ENCODE measurements at regions not wholly inside any gene's neighbourhood (a gene's known extent, or its start where the extent isn't known, plus 50 kb on each side); places are given as distances from the start of the nearest gene placed in this dataset.
A peak's percentile ranks its signal among the peaks of the same experiment; 100 is the strongest.

DNA sequence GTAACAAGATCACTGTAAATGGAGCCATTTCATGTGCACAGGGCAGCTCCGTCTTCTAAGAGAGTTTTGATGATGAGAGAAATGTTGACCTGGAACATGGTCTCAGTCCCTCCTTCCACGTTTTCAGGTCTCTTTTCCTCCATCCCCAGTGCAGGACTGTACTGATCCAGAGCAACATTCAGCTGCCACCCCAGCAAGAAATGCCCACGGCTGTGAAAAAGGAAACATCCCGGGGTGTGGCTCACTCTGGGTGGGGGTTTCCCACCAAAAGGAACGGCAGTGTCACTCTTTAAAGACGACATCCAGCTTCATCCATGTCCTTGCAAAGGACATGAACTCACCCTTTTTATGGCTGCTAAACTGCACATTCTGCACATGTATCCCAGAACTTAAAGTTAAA, 92.6 kb downstream of the ERMARD start:
- H3K4me3 ChIP-seq (ENCODE audit: low read length) = no peak overlapping the region
- no peaks in the 10 kb centered on the region for H3K27me3 ChIP-seq (ENCODE audit: control insufficient read depth in 2 of 2, insufficient read depth in 2 of 2, low read length in 2 of 2)
- no peaks in the 10 kb centered on the region for H3K4me1 ChIP-seq (ENCODE audit: control insufficient read depth in 2 of 2, insufficient read depth in 2 of 2, low read length in 2 of 2)
- Mint-ChIP-seq H3K27ac (no peak overlapping the region), H3K4me3 (no peak overlapping the region), H3K9me3 (peaks cover 0 to 3% (median 0%) of the 10 kb centered on the region in 11 donors), H3K4me1 (peaks cover 0 to 3% (median 0%) of the 10 kb centered on the region in 7 donors), H3K36me3 (no peaks in the 10 kb centered on the region), H3K27me3 (peaks cover 0 to 7% (median 6%) of the 10 kb centered on the region in 5 donors)
- no peak overlapping the region for H3K27ac ChIP-seq (ENCODE audit: low read depth, low read length)
- intact Hi-C loops (cut with micrococcal nuclease) = no loop called here
- DNase-seq (no peak), ATAC-seq (no peak)
- ChIA-PET CTCF (no interaction called here), POLR2A (no interaction called here)
- no peaks in the 10 kb centered on the region for H3K9me3 ChIP-seq (ENCODE audit: control insufficient read depth in 2 of 3, low read length in 3 of 3)
- no peaks in the 10 kb centered on the region for H3K36me3 ChIP-seq (ENCODE audit: control insufficient read depth in 2 of 3, insufficient read depth in 3 of 3, low read length in 3 of 3)

GRCh38 chr6:169843110-169843509, 91.7 kb downstream of the ERMARD start:
- H3K36me3 ChIP-seq (ENCODE audit: control insufficient read depth in 2 of 3, insufficient read depth in 3 of 3, low read length in 3 of 3) = no peaks in the 10 kb centered on the region
- no peak overlapping the region for H3K27ac Mint-ChIP-seq
- DNase-seq (no peak), ATAC-seq (no peak)
- peaks cover 0 to 3% (median 0%) of the 10 kb centered on the region in 7 donors for H3K4me1 Mint-ChIP-seq
- H3K4me3 Mint-ChIP-seq = no peak overlapping the region
- peaks cover 4 to 13% (median 10%) of the 10 kb centered on the region in 5 donors for H3K27me3 Mint-ChIP-seq
- no peaks in the 10 kb centered on the region for H3K36me3 Mint-ChIP-seq
- no peaks in the 10 kb centered on the region for H3K4me1 ChIP-seq (ENCODE audit: control insufficient read depth in 2 of 2, insufficient read depth in 2 of 2, low read length in 2 of 2)
- H3K4me3 ChIP-seq (ENCODE audit: low read length) = no peak overlapping the region
- H3K27me3 ChIP-seq (ENCODE audit: control insufficient read depth in 2 of 2, insufficient read depth in 2 of 2, low read length in 2 of 2) = no peaks in the 10 kb centered on the region
- H3K27ac ChIP-seq (ENCODE audit: low read depth, low read length) = no peak overlapping the region
- POLR2A ChIA-PET = no interaction called here
- H3K9me3 Mint-ChIP-seq = peaks cover 0 to 3% (median 0%) of the 10 kb centered on the region in 11 donors
- CTCF ChIA-PET = interaction anchor here (0.8 kb wide), 1 partner anchor 11 kb away, joined by 4 read pairs; no protein-coding TSS in a partner anchor
- intact Hi-C loops (cut with micrococcal nuclease) = no loop called here
- H3K9me3 ChIP-seq (ENCODE audit: control insufficient read depth in 2 of 3, low read length in 3 of 3) = no peaks in the 10 kb centered on the region

DNA sequence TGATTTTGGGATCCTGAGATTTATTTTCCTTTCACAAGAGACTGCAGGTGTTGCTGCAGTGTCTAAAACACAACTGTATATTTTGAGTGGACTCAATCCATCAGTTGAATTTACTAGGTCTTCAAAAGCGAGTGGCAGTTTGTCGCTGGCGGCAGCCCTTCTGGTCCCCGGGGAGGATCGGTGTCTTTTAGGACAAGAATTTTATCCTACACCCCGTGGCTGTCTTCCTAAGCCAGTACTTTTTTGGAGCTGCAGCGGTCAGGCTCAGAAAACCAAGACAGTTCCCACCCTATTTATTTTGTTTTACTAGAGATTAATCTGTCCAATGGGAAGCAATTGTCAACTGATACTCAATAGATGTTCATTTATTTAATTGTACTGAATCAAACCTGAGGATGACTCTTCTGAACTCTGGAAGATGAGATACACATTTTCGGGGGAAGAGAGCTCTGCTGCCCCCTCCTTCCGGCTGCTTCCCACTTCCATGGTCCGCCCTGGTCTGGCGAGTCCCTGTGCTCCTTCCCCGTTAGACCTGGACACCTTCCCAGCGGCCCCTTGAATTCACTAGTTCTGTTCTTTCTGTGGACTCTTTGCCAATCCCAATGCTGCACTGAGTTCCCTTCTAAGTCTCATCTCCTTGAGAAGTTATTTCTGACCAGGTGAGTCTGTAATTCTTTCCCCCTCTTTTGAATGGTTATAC, 90.6 kb downstream of the ERMARD start:
- Histone ChIP-seq H3K4me1 (ENCODE audit: control insufficient read depth in 2 of 2, insufficient read depth in 2 of 2, low read length in 2 of 2) (no peaks in the 10 kb centered on the region), H3K27me3 (ENCODE audit: control insufficient read depth in 2 of 2, insufficient read depth in 2 of 2, low read length in 2 of 2) (no peaks in the 10 kb centered on the region), H3K27ac (ENCODE audit: low read depth, low read length) (no peak overlapping the region), H3K4me3 (ENCODE audit: low read length) (no peak overlapping the region), H3K9me3 (ENCODE audit: control insufficient read depth in 2 of 3, low read length in 3 of 3) (no peaks in the 10 kb centered on the region), H3K36me3 (ENCODE audit: control insufficient read depth in 2 of 3, insufficient read depth in 3 of 3, low read length in 3 of 3) (no peaks in the 10 kb centered on the region)
- peaks cover 4 to 14% (median 10%) of the 10 kb centered on the region in 5 donors for H3K27me3 Mint-ChIP-seq
- DNase-seq = no peak
- H3K36me3 Mint-ChIP-seq = no peaks in the 10 kb centered on the region
- H3K9me3 Mint-ChIP-seq = peaks cover 0 to 3% (median 0%) of the 10 kb centered on the region in 11 donors
- CTCF ChIA-PET = no interaction called here
- H3K27ac Mint-ChIP-seq = peak overlapping the region in 1 of 9 donors; percentile 14
- H3K4me1 Mint-ChIP-seq = no peaks in the 10 kb centered on the region
- no peak for ATAC-seq
- H3K4me3 Mint-ChIP-seq = no peak overlapping the region
- intact Hi-C loops (cut with micrococcal nuclease) = no loop called here
- POLR2A ChIA-PET = no interaction called here

GRCh38 chr6:169841251-169841650, 89.8 kb downstream of the ERMARD start:
- Histone ChIP-seq H3K36me3 (ENCODE audit: control insufficient read depth in 2 of 3, insufficient read depth in 3 of 3, low read length in 3 of 3) (no peaks in the 10 kb centered on the region), H3K4me3 (ENCODE audit: low read length) (no peak overlapping the region), H3K4me1 (ENCODE audit: control insufficient read depth in 2 of 2, insufficient read depth in 2 of 2, low read length in 2 of 2) (no peaks in the 10 kb centered on the region), H3K27me3 (ENCODE audit: control insufficient read depth in 2 of 2, insufficient read depth in 2 of 2, low read length in 2 of 2) (no peaks in the 10 kb centered on the region), H3K27ac (ENCODE audit: low read depth, low read length) (no peak overlapping the region), H3K9me3 (ENCODE audit: control insufficient read depth in 2 of 3, low read length in 3 of 3) (no peaks in the 10 kb centered on the region)
- H3K36me3 Mint-ChIP-seq = no peaks in the 10 kb centered on the region
- H3K4me3 Mint-ChIP-seq = no peak overlapping the region
- intact Hi-C loops (cut with micrococcal nuclease) = no loop called here
- peaks cover 0 to 3% (median 0%) of the 10 kb centered on the region in 11 donors for H3K9me3 Mint-ChIP-seq
- peaks cover 4 to 20% (median 14%) of the 10 kb centered on the region in 5 donors for H3K27me3 Mint-ChIP-seq
- CTCF ChIA-PET = no interaction called here
- H3K4me1 Mint-ChIP-seq = no peaks in the 10 kb centered on the region
- no peak overlapping the region for H3K27ac Mint-ChIP-seq
- no peak for DNase-seq
- ATAC-seq = no peak
- POLR2A ChIA-PET = no interaction called here

DNA sequence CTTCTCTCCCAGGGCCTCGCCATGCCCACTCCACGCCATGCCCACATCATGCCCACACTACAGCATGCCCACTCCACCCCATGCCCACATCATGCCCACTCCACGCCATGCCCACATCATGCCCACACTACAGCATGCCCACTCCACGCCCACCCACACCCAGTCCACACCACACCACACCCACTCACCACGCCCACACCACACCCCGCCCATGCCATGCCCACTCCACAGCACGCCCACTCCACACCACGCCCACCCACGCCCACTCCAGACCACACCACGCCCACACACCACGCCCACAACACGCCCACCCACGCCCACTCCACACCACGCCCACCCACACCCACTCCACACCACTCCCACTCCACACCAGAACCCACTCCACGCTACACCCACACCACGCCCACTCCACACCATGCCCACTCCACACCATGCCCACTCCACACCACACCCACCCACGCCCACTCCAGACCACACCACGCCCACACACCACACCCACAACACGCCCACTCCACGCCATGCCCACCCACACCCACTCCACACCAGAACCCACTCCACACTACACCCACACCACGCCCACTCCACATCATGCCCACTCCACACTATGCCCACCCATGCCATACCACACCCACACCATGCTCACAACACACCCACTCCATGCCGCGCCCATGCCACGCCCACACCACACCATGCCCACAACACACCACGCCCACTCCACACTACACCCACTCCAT, 88.6 kb downstream of the ERMARD start:
- Mint-ChIP-seq H3K27ac (no peak overlapping the region), H3K27me3 (peaks cover 4 to 32% (median 16%) of the 10 kb centered on the region in 5 donors), H3K4me1 (no peaks in the 10 kb centered on the region), H3K9me3 (peaks cover 0 to 3% (median 0%) of the 10 kb centered on the region in 11 donors), H3K36me3 (no peaks in the 10 kb centered on the region), H3K4me3 (no peak overlapping the region)
- H3K4me1 ChIP-seq (ENCODE audit: control insufficient read depth in 2 of 2, insufficient read depth in 2 of 2, low read length in 2 of 2) = no peaks in the 10 kb centered on the region
- H3K4me3 ChIP-seq (ENCODE audit: low read length) = no peak overlapping the region
- ChIA-PET CTCF (no interaction called here), POLR2A (no interaction called here)
- no peak for DNase-seq
- H3K27ac ChIP-seq (ENCODE audit: low read depth, low read length) = no peak overlapping the region
- H3K9me3 ChIP-seq (ENCODE audit: control insufficient read depth in 2 of 3, low read length in 3 of 3) = no peaks in the 10 kb centered on the region
- no peaks in the 10 kb centered on the region for H3K27me3 ChIP-seq (ENCODE audit: control insufficient read depth in 2 of 2, insufficient read depth in 2 of 2, low read length in 2 of 2)
- ATAC-seq = peak; percentile 29
- intact Hi-C loops (cut with micrococcal nuclease) = no loop called here
- no peaks in the 10 kb centered on the region for H3K36me3 ChIP-seq (ENCODE audit: control insufficient read depth in 2 of 3, insufficient read depth in 3 of 3, low read length in 3 of 3)

DNA sequence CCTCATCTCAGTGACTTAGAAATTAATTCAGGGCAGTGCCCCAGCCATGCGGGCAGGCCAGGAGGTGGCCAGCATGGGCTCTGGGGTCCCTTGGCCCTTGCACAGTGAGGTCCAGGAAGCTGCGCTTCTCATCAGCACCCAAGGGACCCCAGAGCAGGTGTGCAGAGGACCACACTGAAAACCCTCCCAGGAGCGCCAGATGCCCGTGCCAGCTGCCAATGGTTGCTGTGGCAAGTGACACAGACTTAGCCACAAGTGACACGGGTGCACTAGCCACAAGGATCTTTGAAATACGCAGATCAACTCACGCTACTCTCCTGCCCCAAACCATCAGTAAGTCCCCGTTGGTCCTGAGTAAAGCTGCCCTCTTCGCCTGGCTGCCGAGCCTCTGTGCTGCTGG, 88.1 kb downstream of the ERMARD start:
- no peak overlapping the region for H3K27ac Mint-ChIP-seq
- Histone ChIP-seq H3K36me3 (ENCODE audit: control insufficient read depth in 2 of 3, insufficient read depth in 3 of 3, low read length in 3 of 3) (no peaks in the 10 kb centered on the region), H3K4me3 (ENCODE audit: low read length) (no peak overlapping the region), H3K27me3 (ENCODE audit: control insufficient read depth in 2 of 2, insufficient read depth in 2 of 2, low read length in 2 of 2) (no peaks in the 10 kb centered on the region), H3K4me1 (ENCODE audit: control insufficient read depth in 2 of 2, insufficient read depth in 2 of 2, low read length in 2 of 2) (no peaks in the 10 kb centered on the region), H3K27ac (ENCODE audit: low read depth, low read length) (no peak overlapping the region), H3K9me3 (ENCODE audit: control insufficient read depth in 2 of 3, low read length in 3 of 3) (no peaks in the 10 kb centered on the region)
- H3K9me3 Mint-ChIP-seq = peaks cover 0 to 3% (median 0%) of the 10 kb centered on the region in 11 donors
- H3K36me3 Mint-ChIP-seq = no peaks in the 10 kb centered on the region
- POLR2A ChIA-PET = no interaction called here
- H3K4me3 Mint-ChIP-seq = no peak overlapping the region
- intact Hi-C loops (cut with micrococcal nuclease) = no loop called here
- peaks cover 7 to 37% (median 22%) of the 10 kb centered on the region in 5 donors for H3K27me3 Mint-ChIP-seq
- ATAC-seq (no peak), DNase-seq (no peak)
- CTCF ChIA-PET = no interaction called here
- no peaks in the 10 kb centered on the region for H3K4me1 Mint-ChIP-seq

- DNase-seq = no peak
- intact Hi-C loops (cut with micrococcal nuclease) = no loop called here
- CTCF ChIA-PET = no interaction called here
Observed at GRCh38 chr6:169839029-169839481, 87.6 kb downstream of the ERMARD start.

More at GRCh38 chr6:169839029-169839481, 87.6 kb downstream of the ERMARD start:
- Mint-ChIP-seq H3K4me1 (no peaks in the 10 kb centered on the region), H3K27ac (no peak overlapping the region), H3K4me3 (no peak overlapping the region), H3K27me3 (peaks cover 10 to 37% (median 23%) of the 10 kb centered on the region in 5 donors), H3K36me3 (no peaks in the 10 kb centered on the region), H3K9me3 (peaks cover 0 to 3% (median 0%) of the 10 kb centered on the region in 11 donors)
- Histone ChIP-seq H3K9me3 (ENCODE audit: control insufficient read depth in 2 of 3, low read length in 3 of 3) (no peaks in the 10 kb centered on the region), H3K27ac (ENCODE audit: low read depth, low read length) (no peak overlapping the region), H3K27me3 (ENCODE audit: control insufficient read depth in 2 of 2, insufficient read depth in 2 of 2, low read length in 2 of 2) (no peaks in the 10 kb centered on the region), H3K4me1 (ENCODE audit: control insufficient read depth in 2 of 2, insufficient read depth in 2 of 2, low read length in 2 of 2) (no peaks in the 10 kb centered on the region), H3K4me3 (ENCODE audit: low read length) (no peak overlapping the region), H3K36me3 (ENCODE audit: control insufficient read depth in 2 of 3, insufficient read depth in 3 of 3, low read length in 3 of 3) (no peaks in the 10 kb centered on the region)
- POLR2A ChIA-PET = no interaction called here
- no peak for ATAC-seq

Data from naive thymus-derived CD4-positive, alpha-beta T cell (primary cell).